Stimulated activated CD4-positive, alpha-beta T cell treated with anti-CD3 and anti-CD28 coated beads, Interleukin-2, amount 100 ng/mL, for 24 hours (primary cell): ENCODE measurements at regions not wholly inside any gene's neighbourhood (a gene's known extent, or its start where the extent isn't known, plus 50 kb on each side); places are given as distances from the start of the nearest gene placed in this dataset.

Source experiments
- DNase-seq, 2 donors: peaks; one replicate each; pipeline ENCODE4 v3.0.0-alpha.2; 2020

- no peak for DNase-seq
These were observed 74.0 kb upstream of the GSE1 start for GRCh38 chr16:85539084-85539483.

DNA sequence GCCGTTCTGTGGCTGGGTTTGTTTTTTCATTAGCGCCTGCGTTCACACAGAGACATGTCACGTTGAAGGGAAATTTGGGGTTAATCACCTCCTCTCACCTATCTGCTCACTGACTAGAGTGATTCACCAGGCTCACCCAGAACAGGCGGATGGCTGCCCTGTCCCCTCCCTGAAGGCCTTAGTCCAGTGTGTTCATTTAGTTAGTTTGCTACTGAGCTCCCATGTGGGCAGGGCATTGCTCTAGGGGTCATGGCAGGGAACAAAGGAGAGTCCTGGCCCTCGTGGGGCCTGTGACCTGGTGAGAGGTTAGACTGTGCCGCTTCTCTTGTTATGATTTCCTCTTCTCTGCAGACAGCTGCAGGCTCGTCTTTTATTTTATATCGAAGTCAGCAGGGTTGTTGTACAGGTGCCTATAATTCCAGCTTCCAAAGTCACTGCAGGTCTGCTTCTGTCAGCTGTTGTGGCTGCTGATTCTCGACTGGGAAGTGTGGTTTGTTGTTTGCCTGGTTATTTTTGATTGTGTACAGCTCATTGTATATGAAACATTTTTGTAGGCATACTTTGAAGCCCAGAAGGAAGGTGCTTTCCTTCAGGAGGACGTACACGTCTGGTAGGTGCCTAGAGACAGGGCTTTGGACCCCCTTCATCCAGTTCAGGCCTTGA is 73.4 kb upstream of the GSE1 start:
- no peak for DNase-seq

DNA sequence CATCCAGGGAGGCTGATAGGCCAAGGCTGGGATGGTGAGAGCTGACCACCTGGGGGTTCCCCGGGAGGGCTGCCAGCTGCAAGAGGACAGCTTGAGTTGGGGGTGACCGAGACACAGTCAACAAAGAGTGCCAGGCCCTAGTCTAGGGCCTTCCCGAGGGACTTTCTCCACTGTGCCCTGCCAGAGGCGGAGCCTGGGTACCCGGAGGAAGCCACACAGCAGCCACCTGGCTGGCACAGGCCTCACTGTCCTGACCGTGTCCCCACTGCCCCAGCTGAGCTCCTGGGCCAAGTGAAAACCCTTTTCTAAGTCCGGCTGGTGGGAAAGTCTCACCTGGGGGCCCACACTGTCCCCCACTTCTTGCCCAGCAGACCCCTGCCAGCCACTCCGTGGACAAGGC is 71.9 kb upstream of the GSE1 start:
- DNase-seq = no peak

GRCh38 chr16:85541619-85541979 is 71.5 kb upstream of the GSE1 start:
- no peak for DNase-seq

- no peak for DNase-seq
These were observed 70.9 kb upstream of the GSE1 start for GRCh38 chr16:85541980-85542900.

DNA sequence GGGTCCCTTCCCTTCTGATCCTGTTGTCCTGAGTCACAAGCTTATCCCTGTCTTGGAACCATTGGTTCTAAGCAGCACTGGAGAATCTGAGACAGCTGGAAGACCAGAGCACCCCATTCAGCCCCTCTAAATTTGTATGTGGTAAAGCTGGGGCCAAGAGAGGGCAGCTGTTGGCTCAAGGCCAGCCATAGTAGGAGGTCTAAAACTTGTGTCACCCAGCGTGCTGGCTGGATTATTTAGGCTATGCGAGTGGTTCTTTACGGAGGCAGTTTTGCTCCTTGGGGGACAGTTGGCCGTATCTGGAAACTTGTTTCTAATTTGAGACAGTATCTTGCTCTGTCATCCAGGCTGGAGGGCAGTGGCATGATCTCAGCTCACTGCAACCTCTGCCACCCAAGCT is 69.6 kb upstream of the GSE1 start:
- DNase-seq = no peak

DNA sequence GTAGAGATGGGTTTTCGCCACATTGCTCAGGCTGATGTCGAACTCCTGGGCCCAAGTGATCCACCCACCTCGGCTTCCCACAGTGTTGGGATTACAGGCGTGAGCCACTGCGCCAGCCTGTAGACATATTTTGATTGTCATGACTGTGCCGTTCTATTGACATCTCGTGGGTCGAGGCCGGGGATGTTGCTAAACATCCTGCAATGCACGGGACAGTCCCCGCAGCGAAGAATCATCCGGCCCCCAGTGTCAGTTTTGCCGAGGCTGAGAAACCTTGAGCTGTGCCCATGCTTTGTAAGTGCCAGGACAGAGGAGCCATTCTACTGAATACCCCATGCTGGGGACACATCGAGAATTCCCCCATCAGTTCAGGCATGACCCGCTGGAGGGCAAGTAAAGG is 69.1 kb upstream of the GSE1 start:
- DNase-seq = no peak

- no peak for DNase-seq
These were observed 68.5 kb upstream of the GSE1 start for GRCh38 chr16:85544668-85545067.

DNA sequence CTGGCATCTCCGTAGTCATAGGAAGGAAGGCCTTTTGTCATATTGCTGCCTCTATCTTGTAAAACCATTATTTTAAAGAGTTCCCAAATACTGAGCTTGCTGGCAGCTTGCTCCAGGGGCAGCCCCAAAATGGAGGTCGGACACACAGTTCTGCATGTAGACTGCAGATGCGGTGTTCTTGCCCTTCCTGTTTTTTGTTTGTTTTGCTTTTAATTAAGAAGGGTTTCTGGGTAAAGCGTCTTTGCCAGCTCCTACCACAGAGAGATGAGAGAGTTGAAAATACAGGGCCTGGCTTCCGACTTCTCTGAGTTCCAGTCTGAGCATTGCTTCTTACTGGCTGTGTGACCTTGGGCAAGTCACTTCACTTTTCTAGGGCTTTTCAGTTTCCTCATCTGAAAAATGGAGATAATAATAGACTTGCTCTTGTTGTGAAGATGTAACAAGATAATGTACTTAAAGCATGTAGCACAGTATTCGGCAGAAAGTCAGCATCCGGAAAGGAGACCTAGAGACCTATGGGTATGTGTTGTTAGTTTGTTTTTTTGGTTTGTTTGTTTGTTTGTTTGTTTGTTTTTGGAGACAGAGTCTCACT is 67.8 kb upstream of the GSE1 start:
- no peak for DNase-seq

DNA sequence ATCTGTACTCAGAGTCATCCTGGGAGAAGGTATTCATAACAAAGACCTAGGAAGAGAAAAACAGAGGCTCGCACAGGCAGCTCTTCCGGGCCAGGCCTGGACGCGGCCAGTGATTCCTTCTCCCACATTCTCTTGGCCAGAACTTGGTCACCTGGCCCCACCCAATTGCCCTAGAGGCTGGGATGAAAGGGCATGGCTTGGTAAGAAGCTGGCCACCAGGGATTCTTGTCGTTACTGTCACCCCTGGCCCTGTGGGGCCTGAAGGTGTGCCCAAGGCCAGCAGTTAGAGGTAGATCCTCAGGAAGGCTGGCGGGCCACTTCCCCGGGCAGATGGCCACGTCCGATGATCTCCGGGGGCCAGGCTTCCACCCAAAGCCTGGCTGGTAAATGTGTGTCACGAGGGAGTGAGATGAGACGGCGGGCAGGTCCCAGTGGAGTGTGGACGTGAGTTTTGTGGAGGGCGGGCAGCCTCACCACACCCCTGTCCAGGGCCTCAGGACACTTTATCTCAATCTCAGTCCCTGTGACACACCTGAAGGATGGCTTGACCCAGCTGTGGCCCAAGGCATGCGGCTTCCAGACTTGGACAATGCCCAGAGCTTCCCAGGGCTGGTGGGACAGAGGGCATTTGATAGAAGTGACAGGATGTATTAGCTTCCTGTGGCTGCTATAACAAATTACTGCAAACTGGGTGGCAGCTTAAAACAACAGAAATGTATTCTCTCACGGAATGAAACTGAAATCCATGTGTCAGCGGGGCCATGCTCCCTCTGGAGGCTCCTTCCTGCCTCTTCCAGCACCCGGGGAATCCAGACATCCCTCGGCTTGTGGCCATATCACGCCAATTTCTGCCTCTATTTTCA is 66.3 kb upstream of the GSE1 start:
- no peak for DNase-seq

DNA sequence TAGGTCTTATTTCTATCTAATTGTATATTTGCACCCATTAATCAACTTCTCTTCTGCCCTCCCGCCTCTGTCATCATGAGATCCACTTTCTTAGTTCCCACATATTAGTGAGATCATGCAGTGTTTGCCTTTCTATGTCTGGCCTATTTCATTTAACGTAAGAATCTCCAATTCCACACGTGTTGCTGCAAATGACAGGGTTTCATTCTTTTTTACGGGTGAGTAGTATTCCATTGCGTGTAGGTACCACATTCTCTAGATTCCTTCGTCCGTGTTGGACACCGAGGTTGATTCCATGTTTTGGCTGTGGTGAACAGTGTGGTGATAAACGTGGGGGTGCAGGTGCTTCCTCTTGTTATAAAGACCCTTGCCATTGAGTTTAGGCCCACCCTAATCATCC is 64.7 kb upstream of the GSE1 start:
- no peak for DNase-seq

DNA sequence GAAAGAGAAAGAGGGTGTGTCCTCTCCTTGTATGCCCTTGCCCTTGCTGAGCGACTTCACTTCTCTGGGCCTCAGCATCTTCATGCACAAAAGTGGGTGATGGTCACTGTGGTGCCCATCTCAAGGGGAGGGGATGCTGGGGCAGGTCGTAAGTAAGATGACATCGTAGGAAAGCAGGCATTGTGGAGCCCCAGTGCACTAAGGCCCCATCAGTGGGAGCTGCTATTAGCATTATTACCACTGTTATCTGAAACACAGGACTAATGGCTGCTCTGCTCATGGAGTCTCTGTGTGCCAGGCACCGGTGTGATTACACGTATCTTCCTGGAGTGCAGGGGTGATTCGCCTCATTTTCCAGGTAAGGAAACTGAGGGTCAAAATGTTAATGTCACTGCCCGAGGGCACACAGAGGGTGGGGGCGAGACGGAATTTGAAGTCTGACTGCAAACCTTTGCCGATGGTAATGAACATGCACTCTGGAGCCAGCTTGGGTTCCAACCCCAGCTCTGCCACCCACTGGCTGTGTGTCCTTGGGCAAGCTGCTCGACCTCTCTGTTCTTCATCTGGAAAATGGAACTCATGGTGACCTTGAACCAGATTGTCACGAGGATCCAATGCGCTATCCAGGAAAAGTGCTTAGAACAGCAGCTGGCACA is 63.2 kb upstream of the GSE1 start:
- no peak for DNase-seq

DNA sequence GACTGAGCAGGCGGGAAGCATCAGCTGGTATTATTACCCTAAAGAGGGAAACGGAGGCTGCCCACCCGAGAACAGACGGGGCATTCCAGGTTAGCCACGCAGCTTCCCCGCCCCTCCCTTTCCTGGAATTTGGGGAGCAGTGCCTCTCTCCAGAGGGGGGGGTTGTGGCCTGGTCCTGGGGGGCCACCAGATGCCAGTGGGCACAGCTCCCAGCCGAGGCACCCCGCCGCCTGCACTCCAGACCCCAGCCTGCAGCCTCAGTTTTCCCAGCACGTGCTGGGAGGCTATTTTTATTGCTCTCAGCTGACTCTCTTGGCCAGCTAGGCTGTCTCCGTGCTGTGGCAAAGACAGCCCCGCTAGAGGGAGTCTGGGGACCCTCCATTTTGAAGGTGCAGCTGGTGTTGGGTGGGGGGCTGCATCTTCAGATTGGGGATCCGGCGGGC is 62.7 kb upstream of the GSE1 start:
- DNase-seq = no peak

GRCh38 chr16:85550953-85551924 is 61.9 kb upstream of the GSE1 start:
- DNase-seq = no peak

DNA sequence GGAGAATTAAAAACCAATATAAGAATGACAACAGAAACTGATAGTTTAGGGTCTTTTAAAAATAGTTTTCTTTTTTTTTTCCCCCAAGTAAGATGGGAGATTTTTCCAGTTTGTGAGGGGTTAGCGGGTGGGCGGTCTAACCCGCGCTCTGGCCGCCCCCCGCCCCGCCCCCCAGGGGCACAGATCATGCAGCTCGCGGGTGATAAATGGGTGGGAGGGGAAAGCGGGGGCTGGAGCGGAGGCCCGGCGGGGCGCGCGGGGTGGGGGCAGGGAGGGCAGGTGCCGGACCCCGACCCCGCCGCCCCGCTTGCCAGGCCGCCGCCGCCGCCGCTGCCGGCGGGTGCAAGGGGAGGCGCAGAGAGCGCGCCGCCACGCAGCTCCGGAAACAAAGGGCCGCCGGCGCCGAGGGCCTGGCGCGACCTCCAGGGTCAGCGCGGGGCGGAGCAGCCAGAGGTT is 60.1 kb upstream of the GSE1 start:
- DNase-seq = no peak

DNA sequence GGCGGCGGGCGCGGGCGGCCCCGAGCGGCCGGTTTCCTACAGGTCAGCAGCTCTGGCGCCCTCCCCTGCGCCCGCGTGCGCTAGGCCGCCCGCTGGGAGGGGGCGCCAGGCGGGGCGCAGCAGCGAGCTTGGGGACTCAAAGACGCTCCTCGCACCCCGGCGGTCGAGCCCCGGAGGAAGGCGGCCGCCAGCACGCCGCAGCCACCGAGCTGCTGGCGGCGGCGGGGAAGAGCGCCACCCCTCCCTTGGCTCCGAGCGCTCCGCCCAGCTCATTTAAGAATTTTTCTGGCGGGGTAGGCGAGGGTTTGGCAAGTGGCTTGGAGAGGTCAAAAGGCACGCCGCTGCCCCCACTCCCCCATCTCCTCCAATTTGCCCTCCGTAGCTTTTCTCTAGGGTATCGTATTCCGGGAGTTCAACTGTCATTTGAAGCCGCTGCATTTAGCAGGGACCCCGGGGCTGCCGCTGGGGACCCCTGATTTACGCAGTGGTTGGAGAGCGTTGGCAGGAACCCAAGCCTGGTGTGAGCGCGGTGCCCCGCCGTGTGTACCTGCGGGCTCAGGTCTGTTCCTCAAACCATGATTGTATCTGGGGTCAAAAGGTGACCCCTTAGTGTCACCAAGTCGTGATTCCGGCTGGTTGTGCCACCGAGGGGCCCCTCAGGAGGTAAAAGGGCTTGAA is 59.5 kb upstream of the GSE1 start:
- DNase-seq = peak; percentile 42 to 53

DNA sequence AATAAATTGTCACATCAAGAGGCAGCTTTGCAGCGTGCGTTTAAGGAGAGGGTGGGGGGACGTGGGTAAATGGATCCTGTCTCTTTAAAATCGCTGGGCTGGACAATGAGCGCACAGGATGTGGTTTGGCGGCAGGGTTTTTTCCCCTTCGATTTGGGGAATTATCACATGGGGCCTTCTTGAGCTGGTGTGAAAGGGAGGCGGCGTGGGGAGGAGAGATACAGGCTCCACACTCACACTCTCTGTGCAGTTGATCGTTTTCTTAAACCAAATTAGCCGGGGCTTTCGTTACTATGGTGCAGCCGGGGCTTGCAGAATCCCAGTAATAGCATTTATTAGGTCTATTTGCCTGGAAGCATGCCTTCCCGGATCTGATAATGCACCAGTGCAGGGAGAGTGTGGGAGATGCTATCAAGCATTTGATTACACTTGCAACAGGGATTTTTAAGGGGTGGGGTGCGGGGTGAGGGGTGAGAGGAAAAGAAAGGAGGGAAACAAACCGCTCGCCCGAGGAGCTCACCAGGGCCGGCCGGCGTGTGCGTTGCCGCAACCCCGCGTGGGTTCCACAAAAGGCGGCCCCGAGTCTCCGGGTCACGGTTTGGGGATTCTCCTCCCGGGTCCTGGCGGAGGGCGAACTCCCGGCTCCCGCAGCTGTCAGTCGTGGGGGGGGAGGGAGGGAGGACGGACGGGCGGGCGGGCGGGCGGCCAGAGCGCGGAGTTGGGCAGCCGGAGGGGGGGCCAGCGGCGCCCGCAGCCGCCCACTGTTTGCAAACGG is 58.8 kb upstream of the GSE1 start:
- peak; percentile 74 to 77 for DNase-seq

DNA sequence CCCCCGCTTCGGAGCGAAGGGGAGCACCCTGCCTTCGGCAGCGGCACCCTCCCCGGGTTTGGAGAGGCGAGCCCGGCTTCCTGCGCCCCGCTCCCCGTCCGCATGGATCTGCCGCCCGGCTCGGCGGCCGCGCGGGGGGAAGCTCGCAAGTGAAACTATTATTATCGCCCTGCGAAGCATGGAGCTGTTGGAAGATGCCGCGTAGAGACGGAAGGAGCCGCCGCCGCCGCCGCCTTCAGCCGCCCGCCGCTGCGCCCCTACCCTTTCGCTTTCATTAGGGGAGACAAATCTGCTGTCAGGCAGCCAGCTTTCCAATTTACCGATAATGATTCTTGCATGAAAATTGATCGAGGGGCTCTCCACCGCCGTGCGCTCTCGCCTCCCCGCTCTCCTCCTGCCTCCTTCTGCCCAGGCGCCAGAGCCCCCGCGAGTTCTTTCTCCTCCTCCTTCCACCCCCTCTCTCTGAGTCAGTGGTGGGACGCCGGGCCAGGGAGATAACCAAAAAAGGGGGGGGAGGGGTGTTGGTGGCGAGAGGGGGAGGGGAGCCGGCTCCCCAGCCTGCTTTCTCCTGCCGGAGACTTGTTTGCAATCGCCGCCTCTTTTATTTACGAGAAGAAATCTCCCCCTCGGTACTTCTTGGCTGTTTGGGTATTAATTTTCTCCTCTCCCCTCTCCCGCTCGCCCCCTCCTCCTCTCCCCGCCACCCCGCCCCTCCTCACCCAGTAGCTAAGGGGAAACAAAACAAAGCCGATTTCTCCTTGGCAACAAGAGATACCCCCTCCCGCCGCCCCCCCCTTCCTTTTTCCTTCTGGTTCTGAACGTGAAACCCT is 58.0 kb upstream of the GSE1 start:
- DNase-seq = peak; percentile 67 to 71
